K562 (cell line): ENCODE measurements at regions not wholly inside any gene's neighbourhood (a gene's known extent, or its start where the extent isn't known, plus 50 kb on each side); places are given as distances from the start of the nearest gene placed in this dataset.

ENCODE experiments used
- ATAC-seq: fragments of 200-7000 bp; cut with Tn5 transposase; 3 replicates; pipeline ENCODE4 v1.9.1; 2020; ENCODE audit warnings: moderate library complexity
- BruUV-seq: library from RNA; stranded (reverse); fragments of 400-500 nt; replicated peaks from 2 replicates; lab custom pipeline; 2021; lab: Mats Ljungman, UMichigan
- CTCF ChIA-PET: fragments of 300-600 bp; formaldehyde crosslinking; extraction: SDS; loops from one replicate; lab custom pipeline; 2021; ENCODE audit warnings: low intra/inter-chr PET ratio; lab: Yijun Ruan, JAX
- POLR2A ChIA-PET: fragments of 300-600, 350-650 bp; sonication (Branson Sonifier 250); formaldehyde crosslinking; extraction: SDS; loops from one replicate; lab custom pipeline; 2021; ENCODE audit warnings: antibody characterized with exemption, inconsistent platforms; lab: Yijun Ruan, JAX
- DNase-seq, 4 experiments: peaks; one replicate each; pipeline versions ENCODE4 v3.0.0 to v3.0.0-alpha.2; 2011 to 2018; ENCODE audit warnings: low spot score in 3 of 4, mixed read lengths in 3 of 4; ENCODE audit errors: extremely low read depth in 1 of 4
- FAIRE-seq: peaks from 2 replicates; lab custom pipeline; 2011; peaks lifted over from hg19 to GRCh38; lab: Jason Lieb, UNC
- H2AFZ ChIP-seq: 2 replicates; pipeline ENCODE4 v1.6.0; 2011; ENCODE audit warnings: low read depth, low read length, control low read depth, inconsistent platforms
- H3K27ac ChIP-seq: fragments of 200-600 bp; 3 replicates; pipeline ENCODE4 v1.8.0; 2011; ENCODE audit warnings: low read depth, mild to moderate bottlenecking, control low read depth, inconsistent platforms, low read length, moderate library complexity, mixed read lengths; ENCODE audit errors: extremely low read depth
- H3K27me3 ChIP-seq, 2 experiments: fragments of 300-600 bp in 1 of 2; 2 replicates in 1 of 2; 3 replicates in 1 of 2; pipeline versions ENCODE4 v1.6.0 to v1.8.0; 2011; ENCODE audit warnings: inconsistent platforms in 2 of 2, low read length in 2 of 2, mild to moderate bottlenecking in 1 of 2, mixed read lengths in 1 of 2, moderate library complexity in 1 of 2; ENCODE audit not compliant: control insufficient read depth in 2 of 2, insufficient read depth in 2 of 2
- H3K36me3 ChIP-seq: fragments of 300-600 bp; 3 replicates; pipeline ENCODE4 v1.8.0; 2011; ENCODE audit warnings: mild to moderate bottlenecking, low read length, inconsistent platforms; ENCODE audit not compliant: control insufficient read depth, insufficient read depth
- H3K4me1 ChIP-seq, 2 experiments: fragments of 200-600 bp in 1 of 2; replicated peaks in 1 of 2; 2 replicates in 1 of 2; 3 replicates in 1 of 2; pipeline versions ENCODE4 v1.5.1 to v1.8.0; 2011; ENCODE audit warnings: inconsistent platforms in 2 of 2, low read length in 2 of 2, mild to moderate bottlenecking in 1 of 2, mixed read lengths in 1 of 2, moderate library complexity in 1 of 2; ENCODE audit not compliant: control insufficient read depth in 2 of 2, insufficient read depth in 2 of 2
- H3K4me2 ChIP-seq: 2 replicates; pipeline ENCODE4 v1.6.1; 2011; ENCODE audit warnings: low read length, control low read depth, inconsistent platforms, mixed read lengths; ENCODE audit not compliant: insufficient read depth
- H3K4me3 ChIP-seq: fragments of 200-600 bp; sonication (generic), shearing (Covaris generic); 2 replicates; pipeline ENCODE4 v1.5.1; 2016; ENCODE audit warnings: control low read depth, inconsistent platforms
- H3K79me2 ChIP-seq: fragments of 200-600 bp; 3 replicates; pipeline ENCODE4 v1.8.0; 2011; ENCODE audit warnings: low read length, inconsistent platforms; ENCODE audit not compliant: control insufficient read depth, insufficient read depth
- H3K9ac ChIP-seq, 2 experiments: 2 replicates each; pipeline versions ENCODE4 v1.6.0 to v1.6.1; 2011; ENCODE audit warnings: low read depth in 2 of 2, low read length in 2 of 2, control low read depth in 1 of 2, inconsistent platforms in 1 of 2, mild to moderate bottlenecking in 1 of 2, mixed read lengths in 1 of 2; ENCODE audit not compliant: insufficient read depth in 1 of 2
- H3K9me1 ChIP-seq: one replicate; pipeline ENCODE4 v1.6.0; 2011; ENCODE audit warnings: inconsistent platforms, mild to moderate bottlenecking, low read length, moderate library complexity; ENCODE audit not compliant: control insufficient read depth, insufficient read depth
- H3K9me3 ChIP-seq: replicated peaks from 2 replicates; pipeline ENCODE4 v1.5.1; 2011; ENCODE audit warnings: low read depth, low read length, inconsistent platforms; ENCODE audit not compliant: control insufficient read depth, insufficient read depth
- H4K20me1 ChIP-seq: replicated peaks from 2 replicates; pipeline ENCODE4 v1.6.1; 2011; ENCODE audit warnings: low read length, inconsistent platforms, mixed read lengths; ENCODE audit not compliant: control insufficient read depth, insufficient read depth
- ATF3 ChIP-seq, 2 experiments: fragments of 450-650 bp in 1 of 2; sonication (generic) in 1 of 2; formaldehyde crosslinking in 1 of 2; IDR thresholded peaks in 1 of 2; conservative IDR thresholded peaks in 1 of 2; 2 replicates each; pipeline versions ENCODE4 v1.6.1 to v1.8.1; 2016 to 2023; ENCODE audit warnings: mild to moderate bottlenecking in 2 of 2, moderate library complexity in 2 of 2, inconsistent platforms in 1 of 2, missing genetic modification reagents in 1 of 2
- CEBPG ChIP-seq, 3 experiments: fragments of 200-800 bp in 1 of 3; sonication (Bioruptor generic) in 1 of 3; sonication (generic) in 1 of 3; formaldehyde crosslinking in 1 of 3; IDR thresholded peaks in 2 of 3; conservative IDR thresholded peaks in 1 of 3; 2 replicates each; pipeline versions ENCODE4 v1.6.1 to v1.8.0; 2016 to 2022; ENCODE audit warnings: missing compliant biosample characterization in 2 of 3, missing genetic modification characterization in 2 of 3, mild to moderate bottlenecking in 1 of 3, missing genetic modification reagents in 1 of 3
- NFE2L1 ChIP-seq: fragments of 450-650 bp; IDR thresholded peaks from 2 replicates; pipeline ENCODE4 v1.6.1; 2016; ENCODE audit warnings: missing genetic modification characterization, low read depth, mild to moderate bottlenecking, missing compliant biosample characterization, moderate library complexity, borderline replicate concordance
- RNF2 ChIP-seq: sonication (generic); IDR thresholded peaks from 2 replicates; pipeline ENCODE4 v1.6.1; 2016
- SMC3 ChIP-seq: conservative IDR thresholded peaks from 2 replicates; pipeline ENCODE4 v1.6.1; 2011; ENCODE audit warnings: low read depth, low read length, improper control_type of control experiment; ENCODE audit not compliant: insufficient read depth
- ZNF146 ChIP-seq: IDR thresholded peaks from one replicate; pipeline ENCODE4 v1.6.1; 2018; ENCODE audit warnings: missing compliant biosample characterization; ENCODE audit not compliant: unreplicated experiment
- ZNF583 ChIP-seq: fragments of 250-450 bp; sonication (Bioruptor Pico); IDR thresholded peaks from 2 replicates; pipeline ENCODE4 v1.4.0; 2020
- WGBS: fragments of 100-300 bp; shearing (Covaris generic); methylation state at CpG from one replicate; pipeline ENCODE4 v1.1.6; 2016; ENCODE audit warnings: low coverage, mixed read lengths; ENCODE audit not compliant: insufficient coverage; ENCODE audit errors: missing lambda C conversion rate; 5-methylcytosine and 5-hydroxymethylcytosine counted together
- in situ Hi-C: fragments of 300-500 bp; cut with MboI; formaldehyde crosslinking; loops from 4 replicates; pipeline ENCODE4 v1.15.0; 2018; ENCODE audit warnings: inconsistent platforms, mixed read lengths
- intact Hi-C: fragments of 100-400 bp; cut with micrococcal nuclease; formaldehyde crosslinking; loops from 2 replicates; pipeline ENCODE4 v1.14.2; 2022

GRCh38 chr15:39458131-39458530, 122.7 kb upstream of the THBS1 start:
- intact Hi-C loops, result loop anchor here (10.0 kb wide), 2 partner anchors 57 to 107 kb away; no protein-coding TSS in a partner anchor
- no peak overlapping the region for H2AFZ ChIP-seq
- H3K9me3 ChIP-seq, result no peaks in the 10 kb centered on the region
- ChIA-PET POLR2A (no interaction called here), CTCF (no interaction called here)
- ATAC-seq (no peak), DNase-seq (no peak), FAIRE-seq (no peak)
- no peak overlapping the region for H3K4me2 ChIP-seq
- no peaks in the 10 kb centered on the region for H3K36me3 ChIP-seq
- no peaks in the 10 kb centered on the region for H3K9me1 ChIP-seq
- peaks cover 0 to 15% of the 10 kb centered on the region in 2 experiments; a peak in 3 of 5 replicates for H3K4me1 ChIP-seq
- BruUV-seq, result no TSS peak
- H3K27me3 ChIP-seq, result no peaks in the 10 kb centered on the region
- TF ChIP-seq NFE2L1 (tag) (no peak), ZNF146 (CRISPR knock-in tag) (peak; percentile 58), ZNF583 (CRISPR knock-in tag) (no peak), RNF2 (no peak)
- H3K4me3 ChIP-seq, result no peak overlapping the region
- no peaks in the 10 kb centered on the region for H4K20me1 ChIP-seq
- in situ Hi-C loops, result no loop called here
- H3K27ac ChIP-seq, result no peak overlapping the region
- H3K9ac ChIP-seq, result no peak overlapping the region
- no peaks in the 10 kb centered on the region for H3K79me2 ChIP-seq
- WGBS, result 29% methylated on average over 3 of the region's 3 CpGs

DNA sequence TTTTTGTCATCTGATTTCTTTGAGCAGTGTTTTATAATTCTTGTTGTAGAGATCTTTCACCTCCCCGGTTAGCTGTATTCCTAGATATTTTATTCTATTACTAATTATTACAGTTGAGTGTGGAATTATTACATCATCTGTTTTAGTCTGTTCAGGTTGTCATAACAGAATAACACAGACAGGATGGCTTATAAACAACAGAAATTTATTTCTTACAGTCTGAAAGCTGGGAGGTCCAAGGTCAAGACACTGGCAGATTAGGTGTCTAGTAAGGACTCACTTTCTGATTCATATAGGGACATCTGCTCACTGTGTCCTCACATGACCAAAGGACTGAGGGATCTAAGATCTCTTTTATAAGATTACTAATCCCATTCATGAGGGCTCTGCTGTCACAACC, 121.3 kb upstream of the THBS1 start:
- BruUV-seq, result no TSS peak
- no peak overlapping the region for H3K4me2 ChIP-seq
- DNase-seq (no peak), ATAC-seq (no peak), FAIRE-seq (no peak)
- ChIA-PET POLR2A (no interaction called here), CTCF (no interaction called here)
- in situ Hi-C loops, result no loop called here
- H3K9ac ChIP-seq, result no peak overlapping the region
- H3K4me1 ChIP-seq, result peaks cover 0 to 15% of the 10 kb centered on the region in 2 experiments; a peak in 3 of 5 replicates
- H3K27ac ChIP-seq, result no peak overlapping the region
- no peak overlapping the region for H3K4me3 ChIP-seq
- no peaks in the 10 kb centered on the region for H3K79me2 ChIP-seq
- H3K36me3 ChIP-seq, result no peaks in the 10 kb centered on the region
- H3K9me3 ChIP-seq, result no peaks in the 10 kb centered on the region
- 18% methylated on average over 1 of the region's 1 CpG for WGBS
- TF ChIP-seq CEBPG (CRISPR knock-in tag; IDR thresholded peaks at IDR 0.05) (no peak), CEBPG (tag; conservative IDR thresholded peaks at IDR 0.05 in 1 of 2, IDR thresholded peaks at IDR 0.05 in 1 of 2) (peak; percentile 62 to 69; a peak in 3 of 4 replicates), SMC3 (no peak), ATF3 (IDR thresholded peaks at IDR 0.05) (peak; percentile 57), ATF3 (CRISPR knock-in tag; conservative IDR thresholded peaks at IDR 0.05) (no peak)
- no peaks in the 10 kb centered on the region for H4K20me1 ChIP-seq
- no peaks in the 10 kb centered on the region for H3K27me3 ChIP-seq
- H2AFZ ChIP-seq, result no peak overlapping the region
- no peaks in the 10 kb centered on the region for H3K9me1 ChIP-seq
- intact Hi-C loops, result loop anchor here (10.0 kb wide), 2 partner anchors 55 to 105 kb away; no protein-coding TSS in a partner anchor
